NCI-H2196 treated with DMSO at 0.1 percent for 48 hours (cell line): ENCODE measurements at regions not wholly inside any gene's neighbourhood (a gene's known extent, or its start where the extent isn't known, plus 50 kb on each side); places are given as distances from the start of the nearest gene placed in this dataset.

Source experiments
- DNase-seq: peaks from one replicate; lab custom pipeline; 2025; ENCODE audit not compliant: unreplicated experiment; lab: John Stamatoyannopoulos, UW

DNA sequence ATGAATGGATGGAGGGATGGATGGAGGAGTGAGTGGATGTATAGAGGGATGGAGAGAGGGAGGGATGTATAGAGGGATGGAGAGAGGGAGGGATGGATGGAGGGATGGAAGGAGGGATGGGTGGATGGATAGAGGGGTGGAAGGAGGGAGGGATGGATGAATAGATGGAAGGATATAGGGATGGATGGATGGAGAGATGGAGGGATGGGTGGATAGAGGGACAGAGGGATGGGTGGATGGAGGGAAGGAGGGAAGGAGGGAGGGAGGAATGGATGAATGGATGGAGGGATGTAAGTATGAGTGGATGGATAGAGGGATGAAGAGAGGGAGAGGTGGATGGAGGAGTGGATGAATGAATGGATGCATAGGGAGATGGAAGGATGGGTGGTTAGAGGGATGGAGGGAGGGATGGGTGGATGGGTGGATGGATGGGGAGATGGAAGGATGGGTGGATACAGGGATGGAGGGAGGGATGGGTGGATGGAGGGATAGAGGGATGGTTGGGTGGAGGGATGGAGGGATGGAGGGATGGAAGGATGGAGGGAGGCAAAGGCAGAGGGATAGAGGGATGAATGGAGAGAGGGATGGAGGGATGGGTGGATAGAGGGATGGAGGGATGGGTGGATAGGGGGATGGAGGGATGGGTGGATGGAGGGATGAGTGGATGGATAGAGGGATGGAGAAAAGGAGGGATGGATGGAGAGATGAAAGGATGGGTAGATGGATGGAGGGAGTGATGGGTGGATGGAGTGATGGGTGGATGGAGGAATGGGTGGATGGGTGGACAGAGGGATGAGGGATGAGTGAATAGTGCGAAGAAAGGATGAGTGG lies 313.8 kb downstream of the UACA start:
- no peak for DNase-seq

DNA sequence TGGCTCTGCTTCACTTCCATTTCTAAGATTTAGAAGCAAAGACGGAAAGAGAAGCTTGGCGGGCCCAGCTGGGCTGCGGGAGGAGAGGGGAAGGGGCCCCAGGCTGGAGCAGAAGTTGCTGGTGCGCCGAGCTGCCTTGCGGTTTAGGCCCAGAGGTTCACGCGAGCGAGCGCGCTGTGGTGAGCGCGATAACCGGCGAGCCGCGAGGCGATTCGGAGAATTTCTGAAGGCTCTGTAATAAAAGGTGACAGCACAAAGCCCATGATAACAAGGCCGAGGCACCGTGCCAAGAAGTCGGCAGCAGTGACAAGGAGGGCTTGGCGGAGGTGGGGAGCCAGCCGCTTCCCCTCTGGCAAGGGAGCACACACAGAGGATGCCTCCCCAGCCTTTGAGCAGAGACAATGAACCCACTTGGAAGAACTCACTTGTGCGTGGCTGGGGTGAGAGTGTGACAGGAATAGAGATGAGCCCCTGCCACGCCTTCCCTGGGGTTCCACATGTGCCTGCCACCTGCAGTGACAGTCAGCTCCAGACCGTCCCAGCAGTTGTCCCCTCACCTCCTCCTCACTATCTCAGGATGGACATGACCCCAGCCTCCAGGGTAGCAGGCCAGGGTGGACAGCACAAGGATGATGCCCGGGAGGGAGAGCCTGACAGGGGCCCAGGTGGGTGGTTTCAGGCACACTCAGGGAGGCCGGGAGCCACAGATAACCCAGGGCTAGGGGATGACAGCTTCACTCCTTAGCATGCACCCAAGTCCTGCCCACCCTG lies 315.2 kb downstream of the UACA start:
- no peak for DNase-seq

DNA sequence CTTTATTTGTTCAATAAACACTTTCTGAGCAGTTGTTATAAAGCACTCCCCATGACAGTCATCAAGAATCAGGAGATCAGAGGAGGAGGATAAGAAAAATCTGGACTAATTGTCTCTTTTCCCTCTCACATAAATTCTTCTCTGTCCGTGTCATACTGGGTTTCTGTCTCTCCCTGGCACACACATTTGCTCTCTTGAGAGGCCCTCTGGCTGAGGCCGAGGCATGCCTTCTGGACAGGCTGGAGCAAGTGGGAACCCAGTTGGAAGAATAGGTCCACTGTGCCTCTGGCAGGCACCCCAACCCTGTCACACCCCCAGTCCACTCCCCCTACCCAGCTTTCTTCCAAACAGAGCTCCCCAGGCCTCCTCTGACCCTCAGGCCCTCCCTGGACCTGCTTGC lies 315.8 kb downstream of the UACA start:
- DNase-seq, result no peak

DNA sequence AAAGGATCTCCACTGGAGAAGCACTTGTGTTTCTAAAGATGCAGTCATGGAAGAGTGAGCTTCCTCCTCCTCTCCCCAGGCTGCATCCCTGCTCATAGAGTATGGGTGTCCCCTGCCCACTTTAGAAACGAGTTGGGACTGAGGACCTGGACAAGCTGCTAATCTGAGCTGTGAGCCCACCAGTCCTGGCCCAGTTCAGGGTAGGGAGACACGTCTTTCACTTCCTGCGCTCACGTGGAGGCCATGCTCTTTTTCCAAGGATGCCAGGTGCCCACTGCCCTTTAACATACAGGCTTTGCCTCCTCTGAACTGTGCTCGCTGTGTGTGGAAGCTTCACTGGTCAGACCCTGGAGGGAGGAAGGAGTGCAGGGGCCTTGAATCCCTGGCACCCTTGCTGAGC lies 316.3 kb downstream of the UACA start:
- DNase-seq, result no peak

DNA sequence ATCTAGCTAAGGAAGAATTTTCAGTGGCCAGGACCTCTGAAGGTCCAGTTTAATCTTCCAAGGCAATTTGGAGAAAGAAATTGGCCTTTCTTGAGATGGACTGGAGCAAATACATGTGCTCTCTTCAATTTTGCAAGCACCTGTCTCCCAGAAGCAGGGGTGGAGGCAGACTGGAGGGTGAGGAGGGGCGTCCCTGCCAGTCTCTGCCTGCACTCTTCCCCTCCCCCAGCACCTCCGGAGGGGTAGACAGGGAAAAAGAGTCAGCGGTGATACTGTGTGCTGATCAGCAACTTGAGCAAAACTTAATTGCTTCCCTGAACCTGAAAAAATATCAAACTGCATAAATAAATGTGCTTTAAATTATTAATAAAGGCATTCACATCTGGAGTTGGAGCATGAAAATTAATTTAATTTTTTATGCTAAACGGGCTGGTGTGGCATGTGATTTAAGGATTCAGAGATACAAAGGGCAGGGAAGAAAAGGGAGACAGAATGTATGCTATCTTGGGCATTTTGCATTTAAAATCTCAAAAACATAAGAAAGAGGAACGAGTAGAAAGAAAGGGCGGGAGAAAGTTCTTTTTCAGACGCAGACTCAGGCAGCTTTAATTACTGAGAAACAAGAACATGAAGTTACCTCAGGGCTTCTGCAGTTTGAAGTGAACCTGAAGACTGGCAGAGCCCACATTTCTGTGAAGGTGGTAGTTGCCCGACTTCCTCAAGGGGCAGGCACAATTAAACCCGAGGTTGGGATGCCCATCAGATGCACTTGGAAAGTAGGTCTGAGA lies 319.7 kb downstream of the UACA start:
- no peak for DNase-seq

DNA sequence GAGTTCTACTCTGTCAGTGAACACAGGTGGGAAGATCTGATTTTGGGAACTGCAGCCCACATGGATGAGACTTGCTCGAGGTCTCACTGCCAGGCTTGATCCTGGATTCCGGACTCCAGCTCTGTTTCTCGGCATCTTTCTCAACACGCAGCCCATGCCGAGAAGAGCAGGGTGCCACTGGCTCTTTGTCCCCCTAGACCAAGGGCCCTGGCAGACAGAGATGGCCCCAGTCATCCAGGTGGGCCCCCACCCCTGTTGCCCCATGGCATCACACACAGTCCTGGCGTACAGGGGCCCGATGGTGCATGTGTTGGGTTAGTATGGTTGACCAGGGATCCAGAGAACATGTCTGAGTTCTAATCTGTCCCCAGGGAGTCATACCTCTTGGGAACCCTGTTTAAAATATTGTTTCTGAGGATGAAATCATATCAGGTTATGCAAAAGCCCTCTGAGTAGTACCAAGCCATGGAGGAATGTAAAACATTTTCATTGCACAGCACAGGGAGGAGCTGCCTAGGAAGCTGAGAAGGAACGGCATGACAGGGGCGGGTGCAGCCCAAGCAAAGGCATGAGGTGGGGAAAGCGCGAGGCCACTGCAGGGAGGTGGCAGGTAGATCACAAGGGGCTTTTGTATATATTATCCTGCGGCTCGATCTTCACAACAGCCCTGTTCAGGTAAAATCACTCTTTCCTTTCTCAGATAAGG lies 320.6 kb downstream of the UACA start:
- DNase-seq, result no peak

DNA sequence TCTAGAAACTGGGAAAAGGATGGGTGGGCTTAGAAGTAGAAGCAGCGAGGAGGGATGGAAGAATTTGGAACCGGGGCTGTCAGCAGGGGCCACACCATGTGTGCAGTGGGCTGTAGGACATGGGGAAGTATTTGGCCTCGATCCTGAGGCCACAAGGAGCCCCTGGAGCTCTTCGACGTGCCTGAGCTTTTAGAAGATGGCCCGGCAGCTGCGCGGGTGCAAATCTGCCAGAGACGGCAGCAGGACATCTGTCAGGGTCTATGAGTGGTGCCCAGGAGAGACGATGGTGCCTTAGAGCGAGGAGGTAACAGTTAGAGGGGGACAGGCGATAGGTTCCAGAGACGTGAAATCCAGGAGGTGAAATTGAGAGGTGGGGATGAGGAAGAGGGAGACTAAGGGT lies 321.1 kb downstream of the UACA start:
- DNase-seq, result no peak

DNA sequence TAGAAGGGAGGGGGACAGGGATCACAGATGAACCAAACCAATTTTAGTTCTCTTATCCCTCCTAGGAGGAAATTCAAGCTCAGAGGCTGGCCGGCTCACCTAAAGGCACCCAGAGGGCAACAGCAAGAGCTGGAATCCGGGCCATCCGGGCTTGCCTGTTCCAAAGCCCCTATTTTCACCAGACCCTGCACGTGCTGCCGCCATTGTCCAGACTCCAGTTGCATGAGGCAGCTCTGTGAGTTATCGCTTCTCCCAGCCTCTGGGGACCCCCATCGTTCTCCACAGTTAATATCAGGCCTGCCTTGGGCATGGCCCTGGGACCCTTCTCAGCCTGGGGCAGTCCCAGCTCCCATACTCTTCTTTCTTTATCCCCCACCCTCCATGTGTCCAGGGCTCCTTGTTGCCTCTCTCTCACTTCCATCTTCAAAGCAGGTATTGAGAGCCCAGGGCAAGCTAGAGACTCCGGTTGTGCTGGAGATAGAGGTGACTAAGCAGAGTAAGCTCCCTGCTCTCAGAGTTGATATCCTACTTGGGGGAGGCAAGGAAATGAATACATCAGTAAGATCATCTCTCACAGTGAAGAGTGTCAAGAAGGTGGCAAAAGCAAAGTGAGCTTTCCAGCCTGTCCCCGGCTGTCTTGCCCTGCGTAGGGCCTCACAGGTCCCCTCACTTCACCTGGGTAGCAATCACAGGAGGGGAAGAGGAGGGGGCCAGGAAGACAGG lies 322.8 kb downstream of the UACA start:
- no peak for DNase-seq

DNA sequence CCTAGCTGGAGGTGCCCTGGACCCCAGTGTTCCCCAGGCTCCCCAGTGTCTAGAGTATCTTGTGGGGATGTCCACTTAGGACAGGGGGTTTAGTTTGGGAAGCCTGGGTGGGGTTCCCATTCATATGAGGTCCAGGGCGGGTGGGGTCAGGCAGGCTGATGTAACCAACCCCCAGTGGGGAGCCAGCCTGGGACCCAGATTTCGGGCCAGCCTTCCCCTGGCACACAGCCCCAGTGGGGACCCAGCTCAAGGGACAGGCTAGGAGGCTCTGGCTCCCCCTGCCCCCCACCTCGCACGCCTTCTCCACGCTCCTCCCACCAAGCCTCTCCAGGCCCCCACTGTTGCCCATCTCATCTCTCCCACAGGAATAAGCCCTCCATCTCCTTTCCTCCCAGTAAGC lies 323.5 kb downstream of the UACA start:
- DNase-seq, result no peak

DNA sequence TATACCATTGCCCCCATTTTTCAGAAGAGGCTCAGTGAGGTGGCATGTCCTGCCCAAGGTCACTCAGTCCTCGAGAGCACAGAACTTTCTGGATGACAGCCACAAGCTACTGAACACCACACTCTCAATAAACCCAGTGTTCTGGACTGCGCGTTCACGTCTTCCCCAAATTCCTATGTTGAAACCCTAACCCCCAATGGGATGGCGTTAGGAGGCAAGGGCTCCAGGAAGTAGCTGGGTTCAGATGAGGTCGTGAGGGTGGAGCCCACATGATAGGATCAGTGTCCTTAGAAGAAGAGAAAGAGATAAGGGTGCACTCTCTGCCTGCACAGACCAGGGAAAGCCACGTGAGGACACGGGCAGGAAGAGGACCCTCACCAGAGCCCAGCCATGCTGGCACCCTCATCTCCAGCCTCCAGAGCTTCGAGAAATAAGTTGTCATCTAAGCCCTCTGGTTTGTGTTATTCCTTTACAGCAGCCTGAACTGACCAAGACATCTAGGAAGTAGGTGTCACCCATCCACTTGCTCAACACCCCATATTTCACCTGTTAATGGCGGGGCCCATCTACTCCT lies 324.0 kb downstream of the UACA start:
- no peak for DNase-seq

DNA sequence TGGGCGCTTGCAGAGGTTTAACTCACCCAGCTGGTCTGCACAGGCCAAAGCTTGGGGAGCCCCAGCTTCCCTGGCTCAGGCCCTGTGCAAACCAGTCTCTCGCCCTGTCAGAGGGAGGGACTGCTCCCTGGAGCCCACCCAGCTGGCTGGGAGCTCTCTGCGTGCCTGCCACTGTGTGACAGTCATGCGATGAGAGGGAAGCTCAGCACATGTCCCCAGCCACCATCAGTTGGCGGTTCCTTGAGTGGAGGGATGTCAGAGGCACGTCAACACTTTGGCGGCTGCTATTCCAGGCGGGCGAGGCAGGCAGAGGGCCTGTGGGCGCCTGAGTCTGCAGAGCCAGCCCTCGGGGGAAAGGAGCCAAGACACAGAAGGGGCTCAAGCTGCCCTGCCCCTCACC lies 324.6 kb downstream of the UACA start:
- DNase-seq, result no peak

DNA sequence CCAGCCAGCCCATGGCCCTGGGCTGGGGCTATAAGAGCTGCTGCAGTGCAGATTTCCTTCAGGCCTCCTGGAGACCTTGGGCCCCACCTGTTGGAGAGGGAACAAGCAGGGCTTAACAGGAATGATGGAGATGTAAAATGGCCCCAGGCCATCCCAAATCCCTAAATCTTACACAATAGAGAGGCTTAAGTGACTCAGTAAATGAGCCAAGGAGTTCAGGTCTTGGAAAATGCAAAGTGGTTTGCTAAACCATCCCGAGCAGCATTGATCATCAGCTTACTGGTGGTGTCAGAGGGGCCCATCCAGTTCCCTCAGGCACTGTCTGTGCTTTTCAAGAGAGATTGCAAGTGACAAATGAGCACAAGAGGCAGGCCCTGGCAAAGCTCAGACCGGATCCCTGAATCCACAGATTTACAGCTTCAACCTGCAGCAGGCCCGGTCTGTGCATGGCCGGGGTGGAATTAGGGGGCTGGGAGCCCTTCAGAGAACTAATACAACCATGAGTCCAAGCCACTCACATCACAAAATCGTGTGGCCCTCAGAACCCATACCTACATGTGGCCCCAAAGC lies 325.4 kb downstream of the UACA start:
- no peak for DNase-seq

DNA sequence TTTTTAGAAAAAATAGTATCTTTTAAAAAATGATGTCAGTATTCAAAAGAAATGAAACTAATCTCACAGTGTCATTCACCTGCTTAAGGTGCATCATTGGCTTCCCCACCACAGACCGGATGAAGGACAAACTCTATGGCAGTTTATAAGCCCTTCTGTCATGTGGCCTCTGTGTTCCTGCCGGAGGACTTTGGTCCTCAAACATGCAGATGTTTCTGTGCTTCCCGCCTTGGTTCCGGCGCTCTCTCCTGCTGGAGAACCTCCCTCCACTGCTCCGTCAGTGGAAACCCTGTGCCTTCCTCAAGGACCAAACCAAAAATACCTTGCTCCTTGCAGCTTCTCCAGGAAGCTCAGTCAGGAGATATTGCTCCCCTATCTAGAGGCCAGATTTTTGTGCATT lies 326.3 kb downstream of the UACA start:
- no peak for DNase-seq

DNA sequence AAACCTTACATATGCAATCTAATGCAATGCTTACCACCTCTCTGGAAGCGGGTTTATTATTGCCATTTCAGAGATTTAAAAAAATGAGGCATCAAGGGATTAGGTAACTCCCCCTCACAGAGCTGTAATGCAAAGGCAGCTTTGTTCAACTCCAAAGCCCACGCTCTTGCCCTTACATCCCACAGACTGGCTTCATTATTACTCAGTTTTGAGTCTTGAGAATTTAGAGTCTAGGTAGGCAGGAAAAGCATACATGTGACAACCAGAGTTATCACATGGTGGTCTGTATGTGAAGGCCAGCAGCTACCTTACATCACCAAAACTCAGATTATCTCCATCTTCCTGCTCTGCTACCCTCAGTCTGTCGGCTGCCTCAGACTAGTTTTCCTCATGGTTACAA lies 326.9 kb downstream of the UACA start:
- DNase-seq, result no peak

DNA sequence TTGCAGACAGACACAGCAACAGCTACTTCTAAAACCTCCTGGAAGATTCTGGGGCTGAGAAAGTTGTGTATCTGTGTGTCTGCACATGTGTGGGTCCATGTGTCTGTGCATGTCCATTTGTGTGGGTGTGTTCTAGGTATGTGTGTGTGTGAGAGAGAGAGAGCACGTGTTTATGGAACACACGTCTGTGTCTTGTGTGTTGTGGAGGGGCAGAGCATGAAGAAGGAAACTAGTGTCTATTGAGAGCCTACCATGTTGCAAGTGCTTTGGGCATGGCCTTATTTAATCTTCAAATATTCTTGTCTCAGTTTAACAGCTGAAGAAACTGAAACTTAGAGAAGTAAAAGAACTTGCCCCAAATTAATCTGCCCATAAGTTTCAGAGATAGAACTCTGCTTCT lies 327.5 kb downstream of the UACA start:
- DNase-seq, result no peak

DNA sequence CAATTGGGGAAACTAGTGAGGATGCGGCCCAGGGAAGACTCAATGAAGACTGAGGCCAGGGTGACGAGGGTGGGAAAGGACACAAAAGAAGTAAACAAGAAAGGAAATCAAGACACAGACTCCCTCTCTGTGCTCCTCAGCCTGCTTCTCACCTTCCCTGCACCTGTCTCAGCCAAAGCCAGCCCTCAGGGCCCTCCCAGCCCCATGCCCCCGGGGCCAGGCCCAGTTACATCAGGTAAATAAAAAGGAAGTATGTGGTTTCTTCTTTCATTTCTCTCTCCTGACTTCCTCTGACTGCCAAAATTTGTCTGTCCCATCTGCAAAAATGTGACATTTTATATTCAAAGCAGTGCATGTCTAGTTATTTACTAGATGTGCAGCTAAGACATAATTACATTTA lies 328.0 kb downstream of the UACA start:
- DNase-seq, result no peak

DNA sequence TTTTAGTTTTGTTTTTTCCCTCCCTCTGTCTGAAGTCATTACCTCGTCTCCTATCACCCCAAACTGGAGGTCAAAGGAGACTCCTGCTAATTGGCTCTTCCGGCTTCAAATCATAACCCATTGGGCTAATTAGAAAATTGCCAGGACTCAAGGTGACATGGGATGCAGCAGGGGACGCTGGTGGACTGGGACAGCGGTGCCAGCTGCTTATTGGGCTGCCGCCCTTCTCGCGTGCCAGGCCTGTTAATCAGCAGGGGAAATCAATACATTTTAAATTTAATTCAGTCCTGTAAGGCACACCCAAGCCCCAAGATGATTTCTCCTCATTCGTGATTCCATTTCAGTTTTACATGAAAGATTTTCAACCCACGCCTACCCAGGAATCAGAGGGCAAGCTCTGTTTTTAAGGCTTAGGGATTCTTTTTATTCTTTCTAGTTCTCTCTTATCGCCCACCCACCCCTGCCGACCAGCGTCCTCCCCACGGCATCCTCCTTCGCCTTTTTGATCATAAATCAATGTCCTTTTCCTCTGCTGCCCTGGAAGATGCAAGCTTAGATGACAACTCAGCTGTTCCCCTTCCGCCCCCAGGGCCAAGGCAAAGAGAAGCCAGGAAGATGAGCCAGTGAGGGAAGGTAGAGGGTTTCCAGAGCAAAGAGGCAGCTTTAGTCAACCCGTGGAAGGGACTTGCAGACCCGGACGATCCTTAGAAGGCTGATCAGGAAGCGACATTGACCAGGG lies 329.6 kb downstream of the UACA start:
- no peak for DNase-seq

DNA sequence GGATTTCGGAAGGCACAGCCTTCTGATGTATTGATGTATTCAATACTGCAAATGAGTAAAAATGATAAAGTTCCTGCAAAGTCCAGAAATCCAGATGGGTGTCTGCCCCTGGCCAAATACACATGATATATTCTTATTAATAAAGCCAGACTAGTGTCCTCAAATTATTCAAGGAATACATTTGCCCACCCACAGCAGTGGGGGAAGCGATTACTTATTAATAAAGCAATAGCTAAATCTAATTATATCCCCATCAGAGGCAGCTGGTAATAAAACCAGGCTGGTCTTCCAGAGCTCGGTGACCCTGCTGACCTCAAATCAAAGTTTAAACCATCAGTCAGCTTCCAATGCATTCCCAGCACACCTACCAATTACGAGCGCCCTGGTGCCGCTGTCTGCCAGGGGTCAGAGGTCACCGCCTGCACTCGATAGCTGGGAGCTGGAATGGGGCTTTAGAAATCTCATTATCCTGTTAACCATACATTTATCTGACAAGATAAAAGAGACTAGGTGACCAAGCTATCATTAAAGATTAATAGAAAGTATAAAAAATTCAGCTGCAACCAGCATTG lies 330.3 kb downstream of the UACA start:
- no peak for DNase-seq

DNA sequence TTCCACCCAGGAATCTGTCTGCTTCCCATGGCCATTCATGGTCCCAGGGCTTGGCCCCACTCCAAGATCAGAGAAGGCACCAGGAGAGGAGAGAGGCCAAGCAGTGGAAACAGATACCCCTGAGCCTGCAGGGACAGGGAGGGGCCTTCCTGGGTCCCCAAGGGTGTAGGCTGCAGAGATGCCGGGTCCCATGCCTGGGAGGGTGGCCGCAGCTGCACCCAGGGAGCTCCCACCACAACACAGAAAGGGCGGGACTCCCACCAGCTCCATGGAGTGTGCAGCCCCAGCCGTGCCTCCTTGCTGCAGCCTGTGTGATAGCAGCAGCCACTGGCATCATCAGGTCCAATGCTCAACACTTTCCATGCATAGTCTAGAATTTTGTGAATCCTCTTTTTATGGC lies 331.5 kb downstream of the UACA start:
- DNase-seq, result no peak
